H1 (cell line): ENCODE measurements at regions not wholly inside any gene's neighbourhood (a gene's known extent, or its start where the extent isn't known, plus 50 kb on each side); places are given as distances from the start of the nearest gene placed in this dataset.

ENCODE experiments used
- CTCF ChIA-PET: fragments of 300-600 bp; sonication (Branson Sonifier 250); formaldehyde crosslinking; loops from one replicate; lab custom pipeline; 2021; ENCODE audit not compliant: partially characterized antibody; lab: Charles Lee
- POLR2A ChIA-PET: fragments of 300-600 bp; sonication (Branson Sonifier 250); formaldehyde crosslinking; loops from one replicate; lab custom pipeline; 2021; ENCODE audit warnings: inconsistent platforms; ENCODE audit not compliant: partially characterized antibody; lab: Charles Lee
- DNase-seq, 2 experiments: peaks; one replicate each; pipeline versions ENCODE4 v3.0.0 to v3.0.0-alpha.2; 2010 to 2022; ENCODE audit warnings: low spot score in 2 of 2, low read depth in 1 of 2, mixed read lengths in 1 of 2
- FAIRE-seq: peaks from 2 replicates; lab custom pipeline; 2011; peaks lifted over from hg19 to GRCh38; lab: Jason Lieb, UNC
- H2AFZ ChIP-seq: 2 replicates; pipeline ENCODE4 v1.8.1; 2012; ENCODE audit warnings: low read length, inconsistent platforms
- H2AK5ac ChIP-seq: 2 replicates; pipeline ENCODE4 v1.6.1; 2013; ENCODE audit warnings: low read depth, low read length
- H2BK120ac ChIP-seq: replicated peaks from 2 replicates; pipeline ENCODE3; 2013; ENCODE audit warnings: low read depth, low read length, inconsistent platforms
- H2BK12ac ChIP-seq: 2 replicates; pipeline ENCODE4 v1.6.1; 2013; ENCODE audit warnings: low read depth, low read length
- H2BK15ac ChIP-seq: 2 replicates; pipeline ENCODE4 v1.6.1; 2013; ENCODE audit warnings: low read length
- H2BK20ac ChIP-seq: 2 replicates; pipeline ENCODE4 v1.6.1; 2013; ENCODE audit warnings: low read length
- H2BK5ac ChIP-seq: 2 replicates; pipeline ENCODE4 v1.6.1; 2013; ENCODE audit warnings: low read depth, low read length
- H3K14ac ChIP-seq: 2 replicates; pipeline ENCODE4 v1.6.1; 2013; ENCODE audit warnings: inconsistent platforms; ENCODE audit not compliant: insufficient read length
- H3K18ac ChIP-seq: 2 replicates; pipeline ENCODE4 v1.6.1; 2013; ENCODE audit warnings: low read length; ENCODE audit errors: extremely low read depth
- H3K23ac ChIP-seq: 2 replicates; pipeline ENCODE4 v1.6.1; 2013; ENCODE audit warnings: inconsistent platforms; ENCODE audit not compliant: insufficient read length
- H3K23me2 ChIP-seq: 2 replicates; pipeline ENCODE4 v1.6.1; 2013; ENCODE audit warnings: low read depth, low read length
- H3K27ac ChIP-seq: 2 replicates; pipeline ENCODE4 v1.6.1; 2011; ENCODE audit warnings: low read depth, low read length, inconsistent platforms
- H3K27me3 ChIP-seq, 4 experiments: replicated peaks in 1 of 4; 1 replicate in 1 of 4; 2 replicates in 3 of 4; pipeline versions ENCODE4 v1.6.1 to v1.8.1; 2011 to 2013; ENCODE audit warnings: low read length in 3 of 4, mild to moderate bottlenecking in 3 of 4, inconsistent platforms in 2 of 4, mixed read lengths in 2 of 4, moderate library complexity in 1 of 4; ENCODE audit not compliant: control insufficient read depth in 3 of 4, insufficient read depth in 3 of 4; ENCODE audit errors: extremely low read depth in 1 of 4
- H3K36me3 ChIP-seq, 4 experiments: 2 replicates each; pipeline versions ENCODE4 v1.6.1 to v1.8.1; 2011 to 2013; ENCODE audit warnings: mild to moderate bottlenecking in 4 of 4, low read length in 3 of 4, moderate library complexity in 2 of 4, control low read depth in 1 of 4, inconsistent platforms in 1 of 4; ENCODE audit not compliant: insufficient read depth in 4 of 4, control insufficient read depth in 2 of 4
- H3K4ac ChIP-seq: replicated peaks from 2 replicates; pipeline ENCODE3; 2013; ENCODE audit warnings: low read length, low read depth, mixed read lengths, inconsistent platforms; ENCODE audit not compliant: insufficient read length
- H3K4me1 ChIP-seq, 4 experiments: replicated peaks in 1 of 4; 1 replicate in 1 of 4; 2 replicates in 3 of 4; pipeline versions ENCODE4 v1.6.1 to v1.8.1; 2011 to 2013; ENCODE audit warnings: low read length in 3 of 4, inconsistent platforms in 2 of 4, mixed read lengths in 1 of 4; ENCODE audit not compliant: insufficient read depth in 4 of 4, control insufficient read depth in 3 of 4
- H3K4me2 ChIP-seq, 2 experiments: 2 replicates each; pipeline versions ENCODE4 v1.6.1 to v1.8.1; 2011 to 2013; ENCODE audit warnings: low read depth in 2 of 2, low read length in 2 of 2, control low read depth in 1 of 2, inconsistent platforms in 1 of 2, mild to moderate bottlenecking in 1 of 2; ENCODE audit not compliant: insufficient read depth in 1 of 2
- H3K4me3 ChIP-seq, 4 experiments: fragments of 200-600, 300-600 bp in 1 of 4; sonication (generic), shearing (Covaris generic), sonication (Bioruptor Twin) in 1 of 4; 2 replicates each; pipeline versions ENCODE4 v1.5.1 to v1.8.1; 2011 to 2016; ENCODE audit warnings: low read length in 4 of 4, low read depth in 3 of 4, control low read depth in 2 of 4, inconsistent platforms in 2 of 4, mild to moderate bottlenecking in 2 of 4, mixed read lengths in 1 of 4, moderate library complexity in 1 of 4; ENCODE audit not compliant: insufficient read depth in 2 of 4; ENCODE audit errors: extremely low read depth in 1 of 4
- H3K56ac ChIP-seq: replicated peaks from 2 replicates; pipeline ENCODE3; 2013; ENCODE audit warnings: low read depth, mild to moderate bottlenecking, mixed read lengths, low read length, inconsistent platforms; ENCODE audit not compliant: insufficient read length
- H3K79me1 ChIP-seq: 2 replicates; pipeline ENCODE4 v1.6.1; 2013; ENCODE audit warnings: low read depth, low read length, control low read depth
- H3K79me2 ChIP-seq, 2 experiments: 2 replicates each; pipeline versions ENCODE4 v1.6.1 to v1.8.1; 2012 to 2013; ENCODE audit warnings: low read length in 2 of 2, mild to moderate bottlenecking in 2 of 2, inconsistent platforms in 1 of 2; ENCODE audit not compliant: insufficient read depth in 2 of 2, control insufficient read depth in 1 of 2
- H3K9ac ChIP-seq, 4 experiments: replicated peaks in 1 of 4; 1 replicate in 1 of 4; 2 replicates in 3 of 4; pipeline versions ENCODE4 v1.6.1 to v1.8.1; 2011 to 2013; ENCODE audit warnings: low read depth in 3 of 4, low read length in 3 of 4, control low read depth in 2 of 4, mild to moderate bottlenecking in 2 of 4, moderate library complexity in 2 of 4, inconsistent platforms in 1 of 4; ENCODE audit errors: extremely low read depth in 1 of 4
- H3K9me3 ChIP-seq, 2 experiments: 2 replicates each; pipeline versions ENCODE4 v1.6.1 to v1.8.1; 2012 to 2013; ENCODE audit warnings: mild to moderate bottlenecking in 2 of 2, moderate library complexity in 2 of 2, control low read depth in 1 of 2, inconsistent platforms in 1 of 2, low read depth in 1 of 2, low read length in 1 of 2, mixed read lengths in 1 of 2; ENCODE audit not compliant: insufficient read depth in 2 of 2
- H4K20me1 ChIP-seq, 2 experiments: replicated peaks in 1 of 2; 2 replicates each; pipeline versions ENCODE3 to v1.8.1; 2011 to 2013; ENCODE audit warnings: inconsistent platforms in 2 of 2, low read length in 2 of 2, mild to moderate bottlenecking in 1 of 2; ENCODE audit not compliant: insufficient read depth in 2 of 2, control insufficient read depth in 1 of 2
- H4K5ac ChIP-seq: 2 replicates; pipeline ENCODE4 v1.6.1; 2013; ENCODE audit warnings: low read length, low read depth, mixed read lengths, inconsistent platforms; ENCODE audit not compliant: insufficient read length
- H4K8ac ChIP-seq: 2 replicates; pipeline ENCODE4 v1.8.0; 2013; ENCODE audit warnings: mild to moderate bottlenecking, moderate library complexity, low read length, inconsistent platforms; ENCODE audit not compliant: insufficient read depth; ENCODE audit errors: extremely low read depth
- H4K91ac ChIP-seq: replicated peaks from 2 replicates; pipeline ENCODE3; 2013; ENCODE audit warnings: low read length, mixed read lengths, inconsistent platforms; ENCODE audit not compliant: insufficient read length
- CBX5 ChIP-seq: fragments of 300-800, 300-1000 bp; sonication (generic); IDR thresholded peaks from 2 replicates; pipeline ENCODE4 v1.7.1; 2016; ENCODE audit warnings: antibody characterized with exemption, low read length, low read depth
- HDAC6 ChIP-seq: IDR thresholded peaks from one replicate; pipeline ENCODE4 v1.7.1; 2012; ENCODE audit warnings: low read depth, mild to moderate bottlenecking, inconsistent platforms, low read length, moderate library complexity
- KDM4A ChIP-seq: IDR thresholded peaks from one replicate; pipeline ENCODE4 v1.7.1; 2012; ENCODE audit warnings: low read depth, mild to moderate bottlenecking, moderate library complexity, low read length, inconsistent platforms; ENCODE audit not compliant: severe bottlenecking
- WGBS, 2 experiments: shearing (Covaris generic) in 1 of 2; methylation state at CpG; one replicate each; pipeline versions ENCODE4 v1.1.6 to v1.1.7; 2013 to 2015; ENCODE audit warnings: low lambda C conversion rate in 2 of 2, mixed read lengths in 2 of 2, inconsistent platforms in 1 of 2, low coverage in 1 of 2, missing lambda C conversion rate in 1 of 2; ENCODE audit not compliant: insufficient replicate concordance in 2 of 2, insufficient coverage in 1 of 2, insufficient read length in 1 of 2; ENCODE audit errors: extremely low coverage in 1 of 2, missing lambda C conversion rate in 1 of 2; 5-methylcytosine and 5-hydroxymethylcytosine counted together
- TF ChIP-seq, protein P1 (sequence below): IDR thresholded peaks from 2 replicates; pipeline ENCODE4 v1.6.1; 2012; ENCODE audit warnings: low read length, inconsistent platforms

DNA sequence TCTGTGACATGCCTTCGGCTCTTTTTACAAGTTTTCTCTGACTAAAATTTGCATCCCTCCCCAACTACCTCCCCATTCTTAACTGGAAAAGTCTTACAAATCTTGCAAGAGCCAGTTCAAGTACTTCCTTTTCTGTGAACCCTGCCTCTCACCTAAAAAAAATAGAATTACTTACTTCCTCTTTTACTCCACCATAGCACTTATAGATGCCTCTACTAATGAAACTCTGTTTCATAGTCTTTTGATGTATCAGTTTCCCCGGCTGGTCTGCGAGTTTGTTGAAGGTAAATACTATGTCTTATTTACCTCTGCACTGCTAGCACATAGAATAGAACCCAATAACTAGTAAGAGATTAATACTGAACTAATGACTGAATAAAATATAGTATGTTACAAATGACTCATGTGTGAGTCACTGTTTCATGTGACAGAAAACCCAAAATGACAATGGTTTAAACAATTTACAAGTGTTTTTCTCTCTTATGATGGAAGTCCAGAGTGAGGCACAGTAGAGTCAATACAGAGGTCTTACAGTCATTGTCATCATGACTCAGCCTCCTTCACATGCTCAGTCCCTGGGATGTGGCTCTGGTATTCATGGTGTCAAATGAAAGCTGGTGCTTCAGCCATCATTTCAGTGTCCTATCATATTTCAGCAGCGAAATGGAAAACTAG lies 393.5 kb downstream of the RSL24D1 start:
- Histone ChIP-seq H3K23ac (no peak overlapping the region), H3K4me1 (no peaks in the 10 kb centered on the region), H2AK5ac (no peak overlapping the region), H3K79me2 (no peaks in the 10 kb centered on the region), H4K5ac (no peak overlapping the region), H2BK120ac (no peak overlapping the region), H3K27me3 (no peaks in the 10 kb centered on the region), H3K4me2 (no peak overlapping the region), H3K9ac (no peak overlapping the region), H3K4me3 (no peak overlapping the region), H4K8ac (no peak overlapping the region), H2BK20ac (no peak overlapping the region), H3K79me1 (no peaks in the 10 kb centered on the region), H3K23me2 (no peaks in the 10 kb centered on the region), H3K56ac (no peak overlapping the region), H2AFZ (no peak overlapping the region), H2BK5ac (no peak overlapping the region), H3K14ac (no peak overlapping the region), H2BK12ac (no peak overlapping the region), H3K18ac (no peak overlapping the region), H4K91ac (no peak overlapping the region), H2BK15ac (no peak overlapping the region), H4K20me1 (no peaks in the 10 kb centered on the region), H3K4ac (no peak overlapping the region), H3K9me3 (peaks cover 8 to 30% of the 10 kb centered on the region in 2 experiments; a peak in 3 of 4 replicates), H3K36me3 (no peaks in the 10 kb centered on the region; a peak in 1 of 8 replicates), H3K27ac (no peak overlapping the region)
- 79% methylated on average over 4 of the region's 4 CpGs; no CpG with 5 or more reads in 1 of the 2 experiments for WGBS, 2 experiments
- POLR2A ChIA-PET = no interaction called here
- DNase-seq (no peak), FAIRE-seq (no peak)
- CTCF ChIA-PET = no interaction called here
- TF ChIP-seq KDM4A (no peak), HDAC6 (no peak), CBX5 (no peak)
- TF ChIP-seq, protein P1, sequence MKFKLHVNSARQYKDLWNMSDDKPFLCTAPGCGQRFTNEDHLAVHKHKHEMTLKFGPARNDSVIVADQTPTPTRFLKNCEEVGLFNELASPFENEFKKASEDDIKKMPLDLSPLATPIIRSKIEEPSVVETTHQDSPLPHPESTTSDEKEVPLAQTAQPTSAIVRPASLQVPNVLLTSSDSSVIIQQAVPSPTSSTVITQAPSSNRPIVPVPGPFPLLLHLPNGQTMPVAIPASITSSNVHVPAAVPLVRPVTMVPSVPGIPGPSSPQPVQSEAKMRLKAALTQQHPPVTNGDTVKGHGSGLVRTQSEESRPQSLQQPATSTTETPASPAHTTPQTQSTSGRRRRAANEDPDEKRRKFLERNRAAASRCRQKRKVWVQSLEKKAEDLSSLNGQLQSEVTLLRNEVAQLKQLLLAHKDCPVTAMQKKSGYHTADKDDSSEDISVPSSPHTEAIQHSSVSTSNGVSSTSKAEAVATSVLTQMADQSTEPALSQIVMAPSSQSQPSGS = no peak
